ENCODE measurements at regions not wholly inside any gene's neighbourhood (a gene's known extent, or its start where the extent isn't known, plus 50 kb on each side); places are given as distances from the start of the nearest gene placed in this dataset.

DNA sequence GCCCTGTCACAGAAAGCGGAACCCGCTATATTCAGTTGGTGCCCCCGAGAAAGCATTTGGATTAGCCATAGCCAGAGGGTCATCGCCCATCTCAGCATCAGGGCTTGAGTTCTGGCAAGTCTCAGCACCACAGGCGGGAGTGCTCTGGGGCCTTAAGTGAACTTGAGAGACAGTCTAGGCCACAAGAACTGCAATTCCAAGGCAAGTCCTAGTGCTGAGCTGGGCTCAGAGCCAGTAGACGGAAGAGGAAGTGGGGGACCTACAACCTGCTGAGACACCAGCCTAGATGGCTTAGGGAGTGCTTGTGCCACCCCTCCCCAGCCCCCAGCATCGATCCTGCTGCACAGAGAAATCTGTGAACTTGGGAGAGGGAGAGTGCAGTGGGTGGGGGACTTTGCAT is 594.9 kb downstream of the CCDC171 start:
- no peak overlapping the region for H3K27ac ChIP-seq
- TF ChIP-seq, protein P1, sequence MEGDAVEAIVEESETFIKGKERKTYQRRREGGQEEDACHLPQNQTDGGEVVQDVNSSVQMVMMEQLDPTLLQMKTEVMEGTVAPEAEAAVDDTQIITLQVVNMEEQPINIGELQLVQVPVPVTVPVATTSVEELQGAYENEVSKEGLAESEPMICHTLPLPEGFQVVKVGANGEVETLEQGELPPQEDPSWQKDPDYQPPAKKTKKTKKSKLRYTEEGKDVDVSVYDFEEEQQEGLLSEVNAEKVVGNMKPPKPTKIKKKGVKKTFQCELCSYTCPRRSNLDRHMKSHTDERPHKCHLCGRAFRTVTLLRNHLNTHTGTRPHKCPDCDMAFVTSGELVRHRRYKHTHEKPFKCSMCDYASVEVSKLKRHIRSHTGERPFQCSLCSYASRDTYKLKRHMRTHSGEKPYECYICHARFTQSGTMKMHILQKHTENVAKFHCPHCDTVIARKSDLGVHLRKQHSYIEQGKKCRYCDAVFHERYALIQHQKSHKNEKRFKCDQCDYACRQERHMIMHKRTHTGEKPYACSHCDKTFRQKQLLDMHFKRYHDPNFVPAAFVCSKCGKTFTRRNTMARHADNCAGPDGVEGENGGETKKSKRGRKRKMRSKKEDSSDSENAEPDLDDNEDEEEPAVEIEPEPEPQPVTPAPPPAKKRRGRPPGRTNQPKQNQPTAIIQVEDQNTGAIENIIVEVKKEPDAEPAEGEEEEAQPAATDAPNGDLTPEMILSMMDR (IDR thresholded peaks at IDR 0.05): no peak
- TF ChIP-seq ZFX (IDR thresholded peaks at IDR 0.05; ENCODE audit: borderline replicate concordance): no peak

DNA sequence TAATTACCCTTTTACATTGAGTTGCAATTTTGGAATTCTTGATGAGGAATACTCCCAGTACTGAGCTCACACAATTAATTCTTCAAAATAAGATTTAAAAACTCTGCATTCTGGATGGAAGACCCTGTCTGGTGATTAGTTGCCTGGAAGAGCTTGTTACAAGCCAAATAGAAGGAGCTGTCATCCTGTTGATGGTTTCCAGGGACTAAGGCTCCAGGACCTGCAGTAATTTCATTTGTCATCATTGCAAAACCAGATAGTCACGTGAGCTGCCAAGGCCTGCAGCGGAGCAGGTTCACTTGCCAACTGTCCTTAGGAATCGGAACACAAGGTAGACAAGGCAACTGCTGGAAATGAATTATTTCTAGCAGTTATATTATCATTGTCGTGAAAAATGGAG is 597.7 kb downstream of the CCDC171 start:
- TF ChIP-seq, protein P1 (IDR thresholded peaks at IDR 0.05): no peak
- no peak for TF ChIP-seq ZFX (IDR thresholded peaks at IDR 0.05; ENCODE audit: borderline replicate concordance)
- no peak overlapping the region for H3K27ac ChIP-seq

GRCh38 chr9:16150938-16151650 is 598.3 kb downstream of the CCDC171 start:
- TF ChIP-seq, protein P1 (IDR thresholded peaks at IDR 0.05): no peak
- no peak for TF ChIP-seq ZFX (IDR thresholded peaks at IDR 0.05; ENCODE audit: borderline replicate concordance)
- H3K27ac ChIP-seq: no peak overlapping the region

DNA sequence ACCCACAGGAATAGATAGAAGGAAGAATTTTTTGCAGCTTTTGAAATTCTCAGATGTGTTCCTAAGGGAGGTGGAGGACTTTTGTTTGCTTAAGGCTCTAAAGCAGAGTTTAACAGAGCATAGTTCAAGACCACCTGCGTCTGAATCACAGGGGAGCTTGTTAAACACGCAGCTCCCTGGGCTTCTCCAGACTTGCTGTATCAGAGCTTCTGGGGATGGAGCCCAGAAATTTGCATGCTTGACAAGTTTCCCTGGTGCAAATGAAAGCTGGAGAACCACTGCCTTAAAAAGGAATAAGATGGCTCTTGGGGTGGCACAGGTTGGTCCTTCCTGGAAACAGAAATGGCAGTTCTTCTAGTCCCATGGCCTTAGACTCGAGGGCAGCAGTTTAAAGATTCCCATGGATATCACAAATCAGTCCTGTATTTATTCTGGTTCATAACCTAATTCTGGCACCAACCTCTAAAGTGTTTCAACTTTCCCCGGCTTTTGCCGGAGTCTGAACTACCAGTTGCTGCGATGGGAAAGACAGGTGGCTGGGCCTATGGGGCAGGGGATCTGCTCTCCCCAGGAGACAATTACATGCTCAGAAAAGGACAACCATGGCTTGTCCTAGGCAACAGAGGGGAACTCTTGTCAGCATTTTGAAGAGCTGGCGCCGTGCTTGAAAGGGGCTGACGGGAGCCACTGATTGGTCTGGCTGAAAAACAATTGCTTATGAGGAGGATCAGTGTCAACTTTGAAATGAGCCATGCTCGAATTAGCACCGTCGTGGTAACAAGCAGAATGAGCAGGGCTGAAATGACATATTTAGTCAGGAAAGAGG is 599.6 kb downstream of the CCDC171 start:
- TF ChIP-seq, protein P1 (IDR thresholded peaks at IDR 0.05): no peak
- no peak for TF ChIP-seq ZFX (IDR thresholded peaks at IDR 0.05; ENCODE audit: borderline replicate concordance)
- H3K27ac ChIP-seq: no peak overlapping the region

- no peak for TF ChIP-seq ZFX (IDR thresholded peaks at IDR 0.05; ENCODE audit: borderline replicate concordance)
- TF ChIP-seq, protein P1 (IDR thresholded peaks at IDR 0.05): no peak
- H3K27ac ChIP-seq: no peak overlapping the region
These were observed 600.4 kb downstream of the CCDC171 start for GRCh38 chr9:16153221-16153620.

GRCh38 chr9:16153741-16154140 is 600.9 kb downstream of the CCDC171 start:
- no peak overlapping the region for H3K27ac ChIP-seq
- TF ChIP-seq ZFX (IDR thresholded peaks at IDR 0.05; ENCODE audit: borderline replicate concordance): no peak
- TF ChIP-seq, protein P1 (IDR thresholded peaks at IDR 0.05): no peak

Data from 22Rv1 (cell line).